HG03575 (cell line): ENCODE measurements at regions not wholly inside any gene's neighbourhood (a gene's known extent, or its start where the extent isn't known, plus 50 kb on each side); places are given as distances from the start of the nearest gene placed in this dataset.
"Not testable (repeated sequence)": the region's sequence is repeated elsewhere in the genome, so short reads cannot be mapped to it uniquely, and the experiment has no call there.

Experiments
- ATAC-seq: cut with Tn5 transposase; IDR thresholded peaks from one replicate; pipeline ENCODE4 v1.9.1; 2021; ENCODE audit not compliant: unreplicated experiment, insufficient number of reproducible peaks, low FRiP score; ENCODE audit errors: extremely low read depth

DNA sequence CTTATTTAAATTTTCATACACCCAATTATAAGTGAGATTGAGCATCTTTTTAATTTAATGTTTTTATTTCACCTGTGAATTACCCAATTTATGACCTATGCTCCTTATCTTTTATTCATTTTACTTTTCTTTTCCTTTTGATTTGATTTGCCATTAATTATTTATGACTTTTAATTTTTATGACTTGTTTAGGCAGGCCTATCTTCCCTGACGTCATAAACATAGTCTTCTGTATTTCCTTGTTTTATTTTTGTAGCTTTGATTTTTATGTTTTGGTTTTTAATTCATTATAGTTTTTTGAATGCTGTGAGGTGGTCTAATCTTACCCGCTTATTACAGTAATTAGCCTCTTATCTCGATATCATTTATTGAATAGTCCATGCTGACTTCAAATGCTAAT is 467.1 kb upstream of the FAR2 start:
- ATAC-seq: no peak

DNA sequence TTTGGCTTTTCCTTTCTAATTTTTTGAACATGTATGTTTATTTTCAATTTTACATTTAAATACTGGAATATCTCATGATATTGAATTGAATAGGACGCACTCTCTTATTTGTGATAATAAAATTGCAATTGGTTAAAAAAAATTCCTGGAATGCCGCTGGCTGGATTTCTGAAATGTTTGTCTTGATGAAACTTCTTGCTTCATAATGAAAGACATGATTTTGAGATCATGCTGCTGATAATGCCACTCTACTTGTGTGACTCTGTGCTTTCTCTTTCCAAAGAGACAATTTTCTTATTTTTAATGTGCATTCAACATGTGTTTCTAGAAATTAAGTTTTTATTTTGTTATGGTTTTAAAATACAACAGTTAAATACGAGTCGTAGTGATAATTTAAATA is 465.7 kb upstream of the FAR2 start:
- no peak for ATAC-seq

DNA sequence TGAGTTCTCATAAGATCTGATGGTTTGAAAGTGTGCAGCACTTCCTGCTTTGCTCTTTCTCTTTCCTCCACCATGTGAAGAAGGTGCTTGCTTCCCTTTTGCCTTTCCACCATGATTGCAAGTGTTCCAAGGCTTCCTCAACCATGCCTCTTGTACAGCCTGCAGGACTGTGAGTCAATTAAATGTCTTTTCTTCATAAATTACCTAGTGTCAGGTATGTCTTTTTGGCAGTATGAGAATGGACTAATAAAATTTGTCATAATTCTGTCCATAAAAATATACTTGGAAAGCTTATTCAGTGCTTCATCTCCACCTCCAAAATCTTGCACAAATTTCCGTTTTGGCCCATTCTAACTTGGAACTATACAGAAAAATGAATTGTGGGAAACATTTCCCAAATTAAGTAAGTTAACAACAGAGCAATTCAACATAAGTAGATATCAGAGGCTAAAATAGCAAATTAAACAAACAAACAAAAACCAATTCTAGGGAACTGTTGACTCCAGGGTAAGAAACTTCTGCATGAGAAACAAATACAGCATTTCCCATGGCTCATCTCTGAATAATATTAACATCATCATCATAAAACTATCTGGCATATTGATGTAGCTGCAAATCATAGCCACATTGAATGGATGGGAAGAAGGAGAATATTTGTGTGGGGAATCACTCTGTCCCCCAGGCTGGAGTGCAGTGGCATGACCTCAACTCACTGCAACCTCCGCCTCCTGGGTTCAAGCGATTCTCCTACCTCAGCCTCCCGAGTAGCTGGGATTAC is 459.5 kb upstream of the FAR2 start:
- no peak for ATAC-seq

DNA sequence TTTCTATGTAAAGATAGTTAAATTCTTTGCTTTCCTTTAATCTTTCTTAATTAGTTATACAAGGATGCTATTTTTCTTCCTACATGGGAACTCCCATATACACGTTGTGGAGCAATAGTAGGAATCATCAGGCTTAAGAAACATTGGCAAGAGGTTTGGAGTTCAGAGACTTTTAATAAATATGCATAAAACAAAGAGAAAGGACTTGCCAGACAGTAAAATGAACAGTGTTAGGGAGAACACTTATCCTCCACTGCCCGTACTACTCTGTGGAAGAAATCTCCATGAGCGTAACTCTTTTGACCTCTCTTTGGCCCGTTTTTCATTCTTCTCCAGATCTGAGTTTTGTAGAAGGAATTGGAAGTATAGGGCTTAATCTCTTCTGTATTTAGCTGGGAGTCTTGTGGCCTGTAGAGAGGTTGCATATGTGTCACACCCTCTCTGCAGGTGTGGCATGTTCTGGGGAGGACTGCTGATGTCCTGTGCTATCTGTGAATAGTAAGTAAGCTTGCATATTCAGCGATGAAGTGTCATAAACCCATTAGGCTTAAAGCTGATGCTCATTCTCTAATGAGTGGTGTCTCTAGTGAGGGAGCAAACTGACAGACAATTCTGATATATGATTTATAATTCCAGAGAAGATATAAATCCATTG is 455.4 kb upstream of the FAR2 start:
- no peak for ATAC-seq

DNA sequence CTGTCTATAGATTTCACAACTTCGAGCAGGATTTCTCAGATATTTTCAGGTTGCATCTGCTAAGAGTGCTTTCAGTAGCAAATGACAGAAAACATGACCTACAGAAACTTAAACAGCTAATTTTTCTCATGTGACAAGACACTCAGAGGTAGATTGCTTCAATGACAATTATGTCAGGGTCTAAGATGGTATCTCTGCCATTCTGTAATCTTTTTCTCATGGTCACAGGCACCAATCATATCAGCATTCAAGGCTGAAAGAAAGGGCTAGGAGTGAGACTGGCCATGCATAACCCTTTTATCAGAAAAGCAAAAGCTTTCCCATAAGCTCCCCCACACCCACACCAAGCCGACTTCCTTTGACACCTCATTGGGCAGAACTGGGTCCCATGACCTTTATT is 450.5 kb upstream of the FAR2 start:
- ATAC-seq: no peak

DNA sequence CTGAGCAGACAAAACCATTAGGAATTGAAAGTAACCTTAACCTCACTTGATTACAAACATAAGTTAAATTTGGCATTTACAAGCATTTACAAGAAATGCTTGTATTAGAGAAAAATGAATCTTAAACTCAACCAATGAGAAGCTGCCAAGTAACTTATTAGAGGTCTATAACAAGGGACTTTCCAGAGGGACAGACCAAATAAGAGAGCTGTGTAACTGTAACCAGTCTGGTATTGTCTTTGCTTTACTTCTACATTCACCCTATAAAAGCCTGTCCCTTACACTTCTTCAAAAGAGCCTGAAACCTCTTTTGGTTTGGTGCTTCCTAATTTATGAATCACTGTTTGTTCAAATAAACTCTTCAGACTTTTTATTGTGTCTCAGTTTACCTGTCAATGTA is 450.0 kb upstream of the FAR2 start:
- ATAC-seq: no peak

DNA sequence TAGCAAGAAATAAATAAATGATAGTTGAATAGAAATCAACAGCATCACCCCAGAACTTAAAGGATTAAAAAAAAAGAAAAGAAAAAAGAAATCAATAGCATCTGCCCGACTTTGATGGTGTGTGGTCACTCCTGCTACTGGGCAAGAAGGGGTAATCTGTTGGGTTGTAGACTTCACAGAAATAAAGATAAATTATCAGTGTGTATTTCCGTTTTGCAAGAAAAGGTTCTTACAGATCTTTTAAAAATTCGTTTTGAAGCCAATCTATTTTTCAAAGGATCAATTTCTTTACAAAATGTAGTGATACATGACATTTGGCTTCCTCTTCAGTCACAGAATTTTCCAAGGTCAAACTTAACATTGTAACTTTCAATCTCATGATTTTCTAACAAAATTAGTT is 448.9 kb upstream of the FAR2 start:
- ATAC-seq: no peak

DNA sequence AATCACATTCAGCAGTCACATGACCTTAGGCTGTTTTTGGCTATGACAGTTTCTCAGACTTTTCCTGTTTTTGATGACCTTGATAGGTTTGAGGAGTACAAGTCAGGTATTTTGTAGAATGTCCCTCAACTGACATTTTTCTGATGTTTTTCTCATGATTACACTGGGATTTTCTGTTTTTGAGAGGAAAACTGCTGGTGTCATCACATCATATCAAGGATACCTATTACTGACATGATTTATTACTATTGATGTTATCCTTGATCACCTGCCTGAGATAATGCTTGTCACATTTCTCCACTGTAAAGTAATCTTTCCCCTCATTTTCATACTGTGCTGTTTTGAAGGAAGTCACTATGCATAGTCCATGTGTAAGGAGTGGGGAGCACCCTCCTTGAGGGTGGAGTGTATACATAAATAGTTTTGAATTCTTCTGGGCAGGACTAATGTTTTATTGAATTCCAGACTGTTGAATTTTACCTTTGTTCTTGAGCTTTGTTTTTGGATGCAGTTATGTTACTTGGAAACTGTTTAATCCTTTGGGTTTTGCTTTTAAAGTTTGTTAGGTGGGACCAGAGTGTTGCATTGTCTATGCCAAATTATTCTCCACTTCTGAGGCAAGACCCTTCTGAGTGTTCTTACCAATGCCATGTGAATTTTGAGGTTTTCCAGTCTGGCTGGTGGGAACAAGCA is 444.5 kb upstream of the FAR2 start:
- ATAC-seq: no peak

DNA sequence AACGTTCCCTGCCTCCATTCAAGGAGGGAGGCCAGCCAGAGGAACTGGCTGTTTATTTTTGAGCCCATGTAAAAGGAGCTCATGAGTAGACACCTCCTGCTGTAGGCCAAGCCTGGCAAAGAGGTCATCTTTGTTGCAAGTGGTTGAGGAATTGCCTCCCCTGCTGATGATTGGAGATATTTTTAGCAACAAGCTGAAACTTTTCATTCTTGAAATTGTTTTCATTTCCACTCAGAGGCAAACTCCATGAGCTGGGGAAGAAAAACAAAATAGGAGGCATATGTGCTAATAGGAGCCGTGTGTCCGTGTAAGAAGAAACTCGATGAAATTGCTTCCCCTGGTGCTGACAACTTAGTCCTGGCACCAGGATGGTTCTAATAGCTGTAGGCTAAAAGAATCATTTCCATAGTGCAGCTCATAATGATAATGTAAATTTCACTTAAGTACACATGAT is 440.1 kb upstream of the FAR2 start:
- no peak for ATAC-seq

DNA sequence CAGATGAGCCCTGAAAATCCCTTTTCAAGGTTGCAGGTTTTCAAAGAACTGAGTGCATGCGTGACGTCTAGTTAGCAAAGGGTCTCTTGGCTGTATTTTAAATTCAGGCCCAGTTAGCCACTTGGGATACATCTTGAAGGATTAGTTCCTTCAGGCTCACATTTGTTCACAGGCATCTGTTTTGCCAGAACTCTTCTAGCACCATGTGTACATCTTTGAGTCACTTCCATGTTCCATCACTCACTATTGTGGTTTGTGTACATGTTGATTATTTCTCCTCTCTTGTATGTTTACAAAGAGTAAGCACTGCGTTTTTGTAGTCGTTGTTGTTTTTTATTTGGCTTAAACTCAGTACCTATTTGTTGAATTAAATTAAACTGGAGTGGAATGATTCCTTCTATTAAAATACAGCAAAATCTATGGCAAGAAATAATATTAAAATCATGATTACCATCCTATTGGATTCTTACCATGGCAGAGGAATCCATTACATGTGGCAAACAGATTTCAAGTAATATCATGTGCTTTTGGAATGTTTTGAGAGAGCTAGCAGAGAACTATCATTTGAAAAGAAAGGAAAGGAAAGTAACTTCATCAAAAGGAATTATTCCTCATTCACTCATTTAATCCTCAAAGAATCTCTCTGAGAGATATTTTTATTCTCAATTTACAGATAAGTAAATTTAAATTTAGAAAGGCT is 438.9 kb upstream of the FAR2 start:
- no peak for ATAC-seq

DNA sequence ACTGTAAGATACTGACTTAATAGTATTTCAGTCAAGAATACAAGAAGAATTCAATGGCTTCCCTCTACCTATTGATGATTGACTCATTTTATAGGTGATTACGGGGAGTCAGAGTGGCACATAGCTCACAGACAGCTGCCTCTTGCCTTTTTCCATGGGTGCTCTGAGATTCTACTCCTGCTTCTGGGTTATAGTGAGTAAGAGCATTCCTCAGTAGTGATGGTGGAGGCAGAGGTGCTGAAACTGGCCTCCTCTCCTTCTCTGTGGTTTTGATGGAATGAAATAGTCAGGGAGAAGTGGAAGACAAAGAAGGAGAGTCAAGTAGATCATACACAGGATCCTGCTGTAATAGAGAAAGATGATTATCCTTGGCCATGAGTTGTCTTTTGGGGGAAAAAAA is 438.2 kb upstream of the FAR2 start:
- no peak for ATAC-seq

DNA sequence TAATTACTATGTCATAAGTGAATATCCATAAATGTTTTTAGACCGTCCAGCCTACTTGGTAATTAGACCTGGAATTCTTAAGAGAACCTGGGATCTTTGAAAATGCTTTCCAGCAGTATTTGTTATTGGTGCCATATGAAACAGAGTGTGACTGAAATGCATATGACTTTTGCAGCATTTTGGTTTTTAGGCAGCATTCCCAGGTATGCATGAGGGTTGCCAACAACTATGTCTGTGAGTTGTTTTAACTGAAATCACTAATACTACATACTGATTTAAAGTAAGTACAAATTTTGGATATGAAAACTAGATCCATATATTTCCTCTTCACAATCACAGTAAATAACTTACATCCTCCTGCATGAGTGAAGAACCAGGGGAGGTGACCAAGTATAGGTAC is 437.7 kb upstream of the FAR2 start:
- ATAC-seq: no peak

DNA sequence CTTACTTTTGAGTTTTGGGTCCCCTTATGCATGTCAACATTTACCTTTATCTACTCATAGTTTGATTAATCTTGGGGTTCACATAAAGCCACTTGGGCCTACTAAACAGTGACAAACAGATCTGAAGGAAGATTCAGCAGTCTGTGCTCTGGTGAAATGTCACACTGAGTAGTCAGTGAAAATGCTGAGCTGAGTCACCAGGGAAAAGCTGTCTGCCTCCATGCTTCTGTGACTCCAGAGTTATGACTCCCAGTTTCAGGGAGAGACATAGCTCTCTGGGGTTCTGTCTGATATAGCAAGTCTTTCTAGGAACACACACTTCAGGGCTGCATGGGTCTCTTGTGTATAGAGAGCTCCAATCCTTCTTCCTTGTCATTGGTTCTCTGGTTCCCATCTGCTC is 406.3 kb upstream of the FAR2 start:
- ATAC-seq: no peak

DNA sequence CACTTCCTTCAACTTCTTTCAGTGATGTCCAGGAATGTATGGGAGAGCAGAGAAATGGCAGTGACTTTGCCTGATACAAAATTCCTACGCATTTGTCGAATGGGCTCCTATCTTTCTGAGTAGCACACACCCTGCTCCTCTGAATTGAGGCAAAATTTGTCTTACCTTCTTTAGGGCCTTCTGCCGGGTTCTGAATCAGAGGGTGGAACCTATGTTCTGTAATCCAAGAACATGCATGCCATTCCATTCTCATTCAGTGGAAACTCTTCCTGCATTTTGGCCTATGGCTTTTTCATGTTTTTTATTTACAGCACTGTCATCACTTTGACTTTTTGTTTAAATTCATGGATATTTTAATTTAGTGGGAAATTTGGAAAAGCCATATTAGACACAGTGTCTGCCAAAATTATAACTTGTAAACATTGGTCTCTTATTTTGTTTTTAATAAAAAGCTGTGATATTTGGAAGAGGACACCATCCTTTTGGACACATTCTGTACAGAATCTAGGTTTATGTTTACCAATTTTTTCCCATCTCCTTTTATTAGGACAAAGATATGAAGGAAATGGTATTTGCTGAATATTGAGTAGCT is 402.2 kb upstream of the FAR2 start:
- no peak for ATAC-seq

DNA sequence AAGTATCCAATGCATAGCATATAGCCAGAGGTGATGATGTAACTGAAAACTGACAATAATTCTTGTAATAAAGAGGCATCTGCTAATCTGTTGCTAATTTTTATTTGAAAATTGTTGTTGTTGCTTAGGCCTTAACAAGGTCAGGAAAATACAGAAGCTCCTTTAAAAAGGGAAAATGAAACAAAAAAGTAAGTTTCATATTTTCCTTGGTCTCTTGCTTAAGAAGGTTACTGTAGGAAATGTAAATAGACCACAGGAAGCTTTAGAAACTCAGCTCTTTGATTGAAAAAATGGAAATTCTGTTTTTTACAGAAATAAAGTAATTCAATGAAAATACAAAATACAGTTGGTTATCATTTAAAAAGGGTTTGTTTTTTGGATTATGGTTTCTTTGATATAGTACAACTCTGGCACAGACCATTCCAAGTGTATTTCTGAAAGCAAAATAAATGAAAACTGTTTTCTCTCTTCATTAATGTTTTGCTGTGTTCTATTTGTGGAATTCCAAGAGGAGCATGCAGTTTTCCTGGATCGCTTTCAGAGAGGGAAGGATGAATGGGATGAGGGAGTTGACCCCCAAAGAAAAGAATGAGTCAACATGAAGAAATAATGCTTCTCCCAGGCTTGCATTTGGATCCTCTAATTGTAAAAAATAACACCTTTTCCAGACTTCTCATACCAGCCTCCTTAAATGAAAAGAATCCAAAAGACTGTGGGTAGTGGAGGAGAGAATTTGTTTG is 398.0 kb upstream of the FAR2 start:
- no peak for ATAC-seq

DNA sequence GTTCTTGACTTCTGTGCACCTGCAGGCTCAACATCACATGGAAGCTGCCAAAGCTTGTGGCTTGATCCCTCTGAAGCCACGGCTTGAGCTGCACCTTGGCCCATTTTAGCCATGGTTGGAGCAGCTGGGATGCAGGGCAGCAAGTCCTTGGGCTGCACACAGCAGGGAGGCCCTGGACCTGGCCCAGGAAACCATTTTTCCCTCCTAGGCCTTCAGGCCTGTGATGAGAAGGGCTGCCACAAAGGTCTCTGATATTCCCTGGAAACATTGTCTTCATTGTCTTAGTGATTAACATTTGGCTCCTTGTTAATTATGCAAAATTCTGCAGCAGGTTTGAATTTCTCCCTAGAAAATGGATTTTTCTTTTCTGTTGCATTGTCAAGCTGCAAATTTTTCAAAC is 394.1 kb upstream of the FAR2 start:
- no peak for ATAC-seq

DNA sequence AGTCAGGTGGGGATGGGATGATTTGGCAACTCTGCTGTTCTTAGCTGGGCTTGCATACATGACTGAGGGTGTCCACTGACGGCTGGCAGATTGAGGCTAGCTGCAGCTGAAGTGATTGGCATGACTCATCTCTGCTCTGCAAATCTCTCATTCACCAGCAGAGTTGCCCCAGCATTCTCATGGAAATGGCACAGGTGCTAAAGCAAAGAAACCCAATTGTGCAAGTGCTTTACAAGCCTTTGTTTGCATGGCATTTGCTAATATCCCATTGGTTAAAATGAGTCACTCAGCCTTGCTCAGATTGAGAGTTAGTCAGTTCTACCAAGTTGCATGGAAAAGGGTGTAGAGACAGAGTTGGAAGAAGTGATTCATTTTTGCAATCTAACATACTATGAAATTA is 389.7 kb upstream of the FAR2 start:
- no peak for ATAC-seq

DNA sequence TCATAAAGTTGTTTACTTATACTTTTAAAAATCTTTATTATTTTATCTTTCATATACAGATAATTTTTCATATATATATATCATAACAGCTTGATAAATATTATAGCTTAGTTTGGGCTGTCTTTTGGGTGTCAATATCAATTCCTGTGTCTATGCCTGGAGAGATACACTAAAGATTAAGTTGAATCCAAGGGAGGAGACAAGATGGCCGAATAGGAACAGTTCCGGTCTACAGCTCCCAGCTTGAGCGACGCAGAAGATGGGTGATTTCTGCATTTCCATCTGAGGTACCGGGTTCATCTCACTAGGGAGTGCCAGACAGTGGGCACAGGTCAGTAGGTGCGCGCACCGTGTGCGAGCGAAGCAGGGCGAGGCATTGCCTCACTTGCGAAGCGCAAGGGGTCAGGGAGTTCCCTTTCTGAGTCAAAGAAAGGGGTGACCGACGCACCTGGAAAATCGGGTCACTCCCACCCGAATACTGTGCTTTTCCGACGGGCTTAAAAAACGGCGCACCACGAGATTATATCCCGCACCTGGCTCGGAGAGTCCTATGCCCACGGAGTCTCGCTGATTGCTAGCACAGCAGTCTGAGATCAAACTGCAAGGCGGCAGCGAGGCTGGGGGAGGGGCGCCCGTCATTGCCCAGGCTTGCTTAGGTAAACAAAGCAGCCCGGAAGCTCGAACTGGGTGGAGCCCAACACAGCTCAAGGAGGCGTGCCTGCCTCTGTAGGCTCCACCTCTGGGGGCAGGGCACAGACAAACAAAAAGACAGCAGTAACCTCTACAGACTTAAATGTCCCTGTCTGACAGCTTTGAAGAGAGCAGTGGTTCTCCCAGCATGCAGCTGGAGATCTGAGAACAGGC is 388.8 kb upstream of the FAR2 start:
- not testable (repeated sequence) for ATAC-seq
